ENCODE measurements at regions not wholly inside any gene's neighbourhood (a gene's known extent, or its start where the extent isn't known, plus 50 kb on each side); places are given as distances from the start of the nearest gene placed in this dataset.

- Histone ChIP-seq H3K4me3 (ENCODE audit: low read length) (no peak overlapping the region), H3K27ac (ENCODE audit: low read length) (no peak overlapping the region), H3K4me1 (ENCODE audit: control insufficient read depth, insufficient read depth, low read length) (no peaks in the 10 kb centered on the region), H3K36me3 (ENCODE audit: control insufficient read depth, insufficient read depth, low read length) (no peaks in the 10 kb centered on the region), H3K27me3 (ENCODE audit: control insufficient read depth, insufficient read depth, low read length) (no peaks in the 10 kb centered on the region), H3K9me3 (ENCODE audit: control insufficient read depth, insufficient read depth, low read length) (no peaks in the 10 kb centered on the region)
- Mint-ChIP-seq H3K36me3 (peaks cover 9% of the 10 kb centered on the region), H3K9me3 (peaks cover 10 to 19% of the 10 kb centered on the region in 2 donors), H3K4me1 (no peaks in the 10 kb centered on the region), H3K4me3 (no peak overlapping the region), H3K27me3 (ENCODE audit: low read depth in 2 of 2) (no peaks in the 10 kb centered on the region), H3K27ac (no peak overlapping the region)
- intact Hi-C loops (cut with micrococcal nuclease): no loop called here
- TF ChIP-seq CTCF (IDR thresholded peaks at IDR 0.05): no peak
- no peak for DNase-seq
- no peak for ATAC-seq
These were observed 425.2 kb upstream of the MIS18BP1 start for GRCh38 chr14:45678163-45678562.

- no peaks in the 10 kb centered on the region for H3K4me1 ChIP-seq (ENCODE audit: control insufficient read depth, insufficient read depth, low read length)
- 88% methylated on average over 1 of the region's 1 CpG for WGBS (ENCODE audit: insufficient coverage)
- DNase-seq: no peak
- Mint-ChIP-seq H3K9me3 (peaks cover 11 to 20% of the 10 kb centered on the region in 2 donors), H3K4me3 (no peak overlapping the region), H3K4me1 (no peaks in the 10 kb centered on the region), H3K36me3 (no peaks in the 10 kb centered on the region), H3K27ac (no peak overlapping the region), H3K27me3 (ENCODE audit: low read depth in 2 of 2) (no peaks in the 10 kb centered on the region)
- no peaks in the 10 kb centered on the region for H3K27me3 ChIP-seq (ENCODE audit: control insufficient read depth, insufficient read depth, low read length)
- no peak for ATAC-seq
- H3K4me3 ChIP-seq (ENCODE audit: low read length): no peak overlapping the region
- H3K9me3 ChIP-seq (ENCODE audit: control insufficient read depth, insufficient read depth, low read length): no peaks in the 10 kb centered on the region
- H3K36me3 ChIP-seq (ENCODE audit: control insufficient read depth, insufficient read depth, low read length): no peaks in the 10 kb centered on the region
- intact Hi-C loops (cut with micrococcal nuclease): no loop called here
- no peak overlapping the region for H3K27ac ChIP-seq (ENCODE audit: low read length)
- no peak for TF ChIP-seq CTCF (IDR thresholded peaks at IDR 0.05)
These were observed 420.4 kb upstream of the MIS18BP1 start for GRCh38 chr14:45673420-45673819.

- H3K9me3 Mint-ChIP-seq: peaks cover 22 to 30% of the 10 kb centered on the region in 2 donors
- Histone ChIP-seq H3K27me3 (ENCODE audit: control insufficient read depth, insufficient read depth, low read length) (no peaks in the 10 kb centered on the region), H3K4me3 (ENCODE audit: low read length) (no peak overlapping the region), H3K27ac (ENCODE audit: low read length) (no peak overlapping the region), H3K4me1 (ENCODE audit: control insufficient read depth, insufficient read depth, low read length) (no peaks in the 10 kb centered on the region), H3K9me3 (ENCODE audit: control insufficient read depth, insufficient read depth, low read length) (peaks cover 5% of the 10 kb centered on the region), H3K36me3 (ENCODE audit: control insufficient read depth, insufficient read depth, low read length) (no peaks in the 10 kb centered on the region)
- ATAC-seq (no peak), DNase-seq (no peak)
- H3K4me1 Mint-ChIP-seq: no peaks in the 10 kb centered on the region
- 82% methylated on average over 7 of the region's 7 CpGs for WGBS (ENCODE audit: insufficient coverage)
- no peak overlapping the region for H3K4me3 Mint-ChIP-seq
- no peak overlapping the region for H3K27ac Mint-ChIP-seq
- H3K27me3 Mint-ChIP-seq (ENCODE audit: low read depth in 2 of 2): no peaks in the 10 kb centered on the region
- TF ChIP-seq CTCF (IDR thresholded peaks at IDR 0.05): no peak
- intact Hi-C loops (cut with micrococcal nuclease): no loop called here
- peaks cover 7% of the 10 kb centered on the region for H3K36me3 Mint-ChIP-seq
These were observed 411.8 kb upstream of the MIS18BP1 start for GRCh38 chr14:45664668-45665356.

- Histone ChIP-seq H3K9me3 (ENCODE audit: control insufficient read depth, insufficient read depth, low read length) (no peaks in the 10 kb centered on the region), H3K4me1 (ENCODE audit: control insufficient read depth, insufficient read depth, low read length) (no peaks in the 10 kb centered on the region), H3K36me3 (ENCODE audit: control insufficient read depth, insufficient read depth, low read length) (no peaks in the 10 kb centered on the region), H3K27me3 (ENCODE audit: control insufficient read depth, insufficient read depth, low read length) (no peaks in the 10 kb centered on the region), H3K27ac (ENCODE audit: low read length) (no peak overlapping the region), H3K4me3 (ENCODE audit: low read length) (no peak overlapping the region)
- H3K27ac Mint-ChIP-seq: no peak overlapping the region
- no peak for TF ChIP-seq CTCF (IDR thresholded peaks at IDR 0.05)
- 80% methylated on average over 1 of the region's 4 CpGs for WGBS (ENCODE audit: insufficient coverage)
- H3K4me3 Mint-ChIP-seq: no peak overlapping the region
- DNase-seq (no peak), ATAC-seq (no peak)
- H3K36me3 Mint-ChIP-seq: no peaks in the 10 kb centered on the region
- H3K27me3 Mint-ChIP-seq (ENCODE audit: low read depth in 2 of 2): no peaks in the 10 kb centered on the region
- intact Hi-C loops (cut with micrococcal nuclease): no loop called here
- no peaks in the 10 kb centered on the region for H3K4me1 Mint-ChIP-seq
- peaks cover 30 to 41% of the 10 kb centered on the region in 2 donors for H3K9me3 Mint-ChIP-seq
These were observed 405.9 kb upstream of the MIS18BP1 start for GRCh38 chr14:45658917-45659299.
